ENCODE measurements at regions not wholly inside any gene's neighbourhood (a gene's known extent, or its start where the extent isn't known, plus 50 kb on each side); places are given as distances from the start of the nearest gene placed in this dataset.

DNA sequence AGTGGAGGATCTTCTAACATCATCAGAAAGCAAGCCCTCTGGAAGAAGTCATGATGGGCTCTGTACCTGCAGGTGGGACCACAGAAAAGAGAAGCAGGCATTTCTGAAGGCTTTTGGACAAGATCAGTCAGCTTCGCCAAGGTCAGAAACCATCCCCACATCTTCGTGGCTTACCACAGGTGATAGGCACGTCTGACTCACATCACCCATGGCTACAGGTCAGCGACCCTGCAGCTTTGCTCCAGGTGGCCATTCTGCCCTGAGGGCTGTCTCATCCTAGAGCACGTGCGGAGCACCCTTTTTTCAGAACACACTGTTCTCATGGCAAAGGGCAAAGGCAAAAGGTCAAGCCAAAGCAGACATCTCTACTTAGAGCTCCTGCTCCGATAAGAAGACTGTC is 518.9 kb upstream of the ADARB2 start:
- no peak for DNase-seq (ENCODE audit: low read depth in 2 of 2)

DNA sequence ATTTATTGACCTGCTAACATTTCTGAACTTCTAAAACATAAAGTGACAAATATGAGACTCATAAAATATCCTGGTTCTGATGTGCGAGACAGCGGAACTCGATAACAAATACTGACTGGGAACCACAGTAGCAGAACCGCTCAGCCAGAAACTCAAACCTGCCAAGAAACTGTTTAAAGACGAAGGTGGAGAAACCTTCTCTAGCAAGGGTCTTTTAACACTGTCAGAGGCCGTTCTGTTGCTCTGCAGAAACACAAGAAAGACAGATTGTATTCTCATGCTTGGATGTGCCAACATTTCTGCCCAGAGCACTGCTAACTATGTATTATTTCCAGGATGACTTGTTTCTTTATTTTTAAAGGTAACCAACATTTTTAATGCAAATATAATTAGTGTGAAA is 514.8 kb upstream of the ADARB2 start:
- DNase-seq (ENCODE audit: low read depth in 2 of 2) = no peak

DNA sequence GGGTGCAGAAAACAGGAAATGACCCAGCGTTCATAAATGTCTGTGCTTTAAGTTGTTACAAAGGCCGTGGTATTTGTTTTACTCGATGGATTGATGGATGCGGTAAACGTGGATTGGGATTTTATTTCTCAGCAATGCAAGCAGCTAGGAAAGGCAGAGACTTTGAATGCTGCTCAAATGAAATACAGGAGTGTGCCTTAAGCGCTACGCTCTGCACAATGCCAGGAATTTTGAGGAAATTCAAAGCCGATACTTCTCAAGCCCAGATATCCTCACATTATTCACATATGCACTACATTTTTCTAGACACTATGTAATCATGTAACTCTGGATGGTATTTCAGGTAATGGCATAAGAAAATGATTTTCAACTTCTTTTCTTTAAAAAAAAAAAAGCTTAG is 514.3 kb upstream of the ADARB2 start:
- DNase-seq (ENCODE audit: low read depth in 2 of 2) = no peak

DNA sequence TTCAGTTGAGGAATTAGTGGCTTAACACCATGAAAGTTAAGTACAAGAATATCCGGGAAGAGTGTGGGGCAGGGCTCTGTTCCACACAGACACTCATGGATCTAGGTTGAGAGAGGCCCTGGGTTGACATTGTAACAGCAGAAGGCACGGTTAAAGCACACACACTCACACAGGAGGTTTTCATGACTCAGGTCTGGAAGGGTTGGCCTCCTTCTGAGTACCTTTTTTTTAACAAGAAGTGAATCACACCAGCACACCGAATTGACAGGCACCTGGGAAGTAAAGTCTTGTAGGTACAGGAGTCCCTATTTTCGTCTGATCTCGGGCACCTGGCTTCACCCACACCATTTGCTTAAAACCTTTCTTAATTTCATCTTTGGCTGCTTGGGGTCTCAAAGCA is 509.4 kb upstream of the ADARB2 start:
- DNase-seq (ENCODE audit: low read depth in 2 of 2) = no peak

DNA sequence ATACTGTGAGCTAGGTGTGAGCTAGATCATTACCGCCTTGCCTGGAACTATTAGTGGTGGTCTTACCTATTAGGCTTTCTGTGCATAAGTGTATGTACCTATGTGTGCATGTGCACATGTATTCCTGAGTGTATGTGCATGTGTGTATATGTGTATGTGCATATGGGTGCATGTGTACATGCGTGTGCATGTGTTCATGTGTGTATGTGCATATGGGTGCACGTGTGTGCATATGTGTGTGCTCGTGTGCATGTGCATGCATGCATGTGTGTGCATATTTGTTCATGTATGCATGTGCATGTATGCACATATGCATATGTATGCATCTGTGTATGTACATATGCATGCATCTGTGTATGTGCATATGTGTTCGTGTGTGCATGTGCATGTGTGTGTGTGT is 508.3 kb upstream of the ADARB2 start:
- no peak for DNase-seq (ENCODE audit: low read depth in 2 of 2)

DNA sequence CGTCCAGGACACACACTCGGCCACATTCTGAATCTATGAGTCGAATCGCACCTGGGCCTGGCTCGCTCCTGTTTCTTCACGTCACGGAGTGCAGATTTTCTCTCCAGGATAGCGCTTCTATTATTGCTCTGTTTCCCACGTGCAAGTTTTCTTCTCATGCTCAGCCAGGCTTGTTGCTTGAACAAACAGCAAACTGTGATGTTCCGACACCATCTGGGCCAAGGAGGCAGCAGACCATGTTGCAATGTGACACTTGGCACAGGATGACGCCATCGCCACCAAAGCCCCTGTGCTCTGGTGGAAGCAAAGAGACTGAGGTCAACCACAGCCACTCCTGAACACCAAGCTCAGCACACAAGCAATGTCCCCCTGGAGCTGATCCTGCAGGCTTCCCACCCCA is 507.1 kb upstream of the ADARB2 start:
- no peak for DNase-seq (ENCODE audit: low read depth in 2 of 2)

DNA sequence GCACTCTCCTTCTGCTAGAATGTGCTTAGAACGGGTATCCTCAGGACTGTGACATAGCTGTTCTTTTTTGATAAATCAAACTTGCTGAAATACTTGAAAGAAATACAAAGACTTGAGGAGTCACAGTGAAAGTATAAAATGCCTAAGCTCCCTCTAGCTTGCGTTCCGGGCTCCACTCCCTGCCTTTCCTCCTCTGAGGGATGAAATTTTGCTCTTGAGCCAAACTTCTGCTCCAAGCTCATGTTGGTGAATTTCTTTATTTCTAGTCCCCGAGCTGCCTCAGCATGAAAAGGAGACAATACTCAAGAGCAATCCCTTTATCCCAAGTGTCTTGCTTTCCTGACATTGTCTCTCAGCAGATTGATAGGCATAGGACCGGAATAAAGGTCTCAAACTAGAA is 499.6 kb upstream of the ADARB2 start:
- no peak for DNase-seq (ENCODE audit: low read depth in 2 of 2)

DNA sequence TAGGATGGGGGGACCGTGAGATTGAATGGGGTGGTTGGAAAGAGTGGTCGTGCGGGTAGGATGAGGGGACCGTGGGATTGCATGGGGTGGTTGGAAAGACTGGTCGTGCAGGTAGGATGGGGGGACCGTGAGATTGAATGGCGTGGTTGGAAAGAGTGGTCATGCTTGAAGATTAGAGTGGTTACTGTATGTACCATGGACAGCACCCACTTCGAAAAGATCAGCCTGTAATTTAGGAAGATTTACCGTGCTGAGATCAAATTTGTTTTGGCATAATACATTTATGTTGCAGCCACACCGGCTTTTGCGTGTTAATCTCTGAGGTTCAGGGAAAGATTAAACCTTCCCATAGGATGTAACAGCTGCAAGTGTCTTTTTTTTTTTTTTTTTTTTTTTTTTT is 495.2 kb upstream of the ADARB2 start:
- no peak for DNase-seq (ENCODE audit: low read depth in 2 of 2)

DNA sequence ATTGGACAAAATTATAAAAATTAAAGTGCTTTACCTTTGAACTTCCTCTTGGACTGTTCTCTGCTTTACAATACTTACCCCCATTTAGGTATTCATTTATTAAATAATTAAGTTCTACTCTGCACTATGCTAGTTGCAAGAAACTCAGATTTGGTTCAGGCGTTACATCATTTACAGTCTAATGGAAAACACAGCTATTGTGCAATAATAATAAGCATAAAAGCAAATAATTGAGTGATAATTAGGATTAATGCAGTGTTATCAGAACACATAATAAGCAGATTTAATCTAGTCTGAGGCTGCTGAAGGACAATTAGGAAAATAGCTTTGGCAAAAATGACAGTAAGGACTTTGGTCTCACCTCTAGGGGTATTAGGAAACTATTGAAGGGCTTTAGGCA is 493.2 kb upstream of the ADARB2 start:
- no peak for DNase-seq (ENCODE audit: low read depth in 2 of 2)

DNA sequence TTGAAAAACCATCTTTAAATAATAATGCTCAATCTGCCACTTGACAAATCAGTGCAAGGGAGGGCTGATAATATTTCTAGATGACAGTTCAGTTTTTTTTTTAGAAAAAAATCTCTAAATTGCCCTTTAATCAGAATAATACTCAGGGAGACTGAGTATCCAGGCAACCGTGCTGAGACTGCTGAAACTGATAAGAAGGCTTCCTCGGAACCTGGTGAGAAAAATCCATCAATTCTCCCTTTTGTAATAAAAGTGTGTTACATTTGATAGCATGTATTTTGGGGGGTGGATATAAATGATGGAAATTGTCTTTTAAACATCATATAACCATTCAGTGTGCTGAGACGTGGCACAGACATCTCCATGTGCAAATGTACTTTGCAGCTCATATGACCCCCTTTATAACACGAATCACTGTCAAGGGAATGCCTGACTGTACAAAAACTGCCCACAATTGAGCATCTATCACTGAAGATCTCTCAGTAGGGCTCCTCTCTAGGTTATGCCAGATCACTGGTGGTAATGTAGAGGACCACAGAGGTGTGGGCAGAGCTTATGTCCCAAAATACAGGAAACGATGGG is 491.1 kb upstream of the ADARB2 start:
- no peak for DNase-seq (ENCODE audit: low read depth in 2 of 2)

DNA sequence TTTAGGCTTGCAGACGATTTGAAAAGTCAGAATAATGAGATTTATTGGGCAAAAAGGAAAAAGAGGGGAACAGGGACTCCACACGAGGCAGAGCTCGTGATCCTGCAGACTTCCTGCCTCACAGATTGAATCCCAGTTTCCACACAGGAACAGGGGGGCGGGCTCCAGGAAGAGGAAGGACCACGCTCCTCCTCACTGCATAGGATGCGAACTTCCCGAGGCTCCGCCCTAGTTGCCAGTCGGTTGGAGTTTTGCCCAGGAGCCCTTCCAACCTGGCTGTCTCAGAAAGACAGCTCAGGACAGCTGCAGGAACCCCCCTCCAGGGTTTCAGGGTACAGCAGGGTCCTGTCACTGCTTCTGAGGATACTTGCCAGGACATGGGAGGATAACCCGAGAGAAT is 488.3 kb upstream of the ADARB2 start:
- DNase-seq (ENCODE audit: low read depth in 2 of 2) = no peak

DNA sequence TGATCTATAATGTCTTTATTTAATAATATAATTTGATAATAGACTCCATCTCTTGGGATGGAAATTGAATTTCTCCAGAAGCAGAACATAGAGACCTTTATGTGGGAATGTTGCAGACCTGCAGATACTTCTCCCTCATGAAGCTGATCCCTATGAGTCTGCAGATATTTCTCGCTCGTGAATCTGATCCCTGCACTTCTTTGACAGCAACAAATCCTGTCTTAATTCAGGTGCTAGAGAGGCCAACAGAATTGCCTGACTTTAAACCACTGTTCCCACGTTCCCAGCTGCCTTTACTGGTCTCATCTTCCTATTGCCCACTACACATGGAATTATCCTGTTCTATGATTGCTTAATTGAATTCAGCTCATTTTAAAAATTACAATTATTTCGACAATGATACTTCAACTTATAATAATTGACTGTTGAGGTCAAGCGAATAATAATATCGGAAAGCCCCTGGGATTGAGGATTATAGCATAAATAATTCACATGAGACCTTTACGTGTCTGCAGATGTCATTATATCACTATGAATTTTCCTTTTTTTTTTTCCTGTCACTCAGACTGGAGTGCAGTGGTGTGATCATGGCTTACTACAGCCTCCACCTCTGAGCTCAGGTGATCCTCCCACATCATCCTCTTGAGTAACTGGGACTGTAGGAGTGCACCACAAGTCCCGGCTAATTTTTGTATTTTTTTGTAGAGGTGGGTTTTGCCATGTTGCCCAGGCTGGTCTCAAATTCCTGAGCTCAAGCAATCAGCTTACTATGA is 486.4 kb upstream of the ADARB2 start:
- no peak for DNase-seq (ENCODE audit: low read depth in 2 of 2)

DNA sequence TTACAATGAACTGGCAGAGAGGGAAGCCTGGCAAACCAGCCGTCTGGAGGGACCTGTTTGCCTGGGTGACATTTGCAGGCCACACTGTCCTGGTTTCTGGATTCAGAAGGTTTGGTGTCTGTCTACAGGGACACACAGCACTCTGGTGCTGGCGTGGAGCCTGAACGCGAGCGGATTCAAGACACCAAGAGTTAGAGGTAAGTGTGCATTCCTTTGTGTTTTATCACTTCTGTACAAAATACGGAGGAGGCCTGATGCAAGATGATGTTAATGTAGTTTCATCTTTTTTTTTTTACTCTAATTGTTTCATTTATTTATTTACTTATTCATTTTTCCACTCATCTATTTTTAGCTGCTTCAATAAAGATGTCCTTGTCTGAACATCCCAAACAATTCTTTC is 485.3 kb upstream of the ADARB2 start:
- no peak for DNase-seq (ENCODE audit: low read depth in 2 of 2)

DNA sequence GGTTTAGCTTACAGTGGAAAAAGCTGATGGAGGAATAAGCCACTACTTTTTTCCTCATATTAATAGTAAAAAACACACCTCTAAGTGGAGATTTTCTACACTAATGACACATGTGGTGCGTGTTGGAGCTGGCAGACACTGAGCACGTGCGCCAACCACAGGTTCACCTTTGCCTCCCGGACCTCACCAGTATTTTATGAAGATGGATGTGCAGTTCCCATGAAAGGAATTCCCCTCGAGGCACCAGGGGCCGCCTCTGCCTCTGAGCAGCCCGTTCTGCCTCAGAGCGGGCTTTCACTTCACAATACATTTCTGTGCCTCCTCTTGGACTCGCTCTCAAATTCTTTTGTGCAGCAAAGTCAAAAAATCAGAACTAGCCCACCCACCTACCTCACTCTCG is 477.5 kb upstream of the ADARB2 start:
- DNase-seq (ENCODE audit: low read depth in 2 of 2) = no peak

DNA sequence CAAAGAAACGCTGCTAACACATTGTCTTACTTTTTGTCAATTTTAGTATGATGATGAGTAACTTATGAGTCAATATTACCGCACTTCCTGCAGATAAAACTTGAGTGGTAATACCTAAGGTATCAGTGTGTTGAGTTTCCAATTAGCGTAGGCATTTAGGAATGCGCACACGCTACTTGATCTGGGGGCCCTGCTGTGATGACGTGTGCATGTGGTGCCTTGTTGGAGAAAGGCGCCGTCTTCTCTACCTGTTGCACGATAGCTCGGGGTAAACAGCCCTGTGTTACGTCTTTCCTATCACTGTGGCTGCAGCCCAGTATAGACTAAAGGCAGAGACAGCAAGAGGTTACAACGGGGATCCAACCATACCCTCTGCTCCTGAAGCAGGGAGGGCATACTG is 476.8 kb upstream of the ADARB2 start:
- no peak for DNase-seq (ENCODE audit: low read depth in 2 of 2)

DNA sequence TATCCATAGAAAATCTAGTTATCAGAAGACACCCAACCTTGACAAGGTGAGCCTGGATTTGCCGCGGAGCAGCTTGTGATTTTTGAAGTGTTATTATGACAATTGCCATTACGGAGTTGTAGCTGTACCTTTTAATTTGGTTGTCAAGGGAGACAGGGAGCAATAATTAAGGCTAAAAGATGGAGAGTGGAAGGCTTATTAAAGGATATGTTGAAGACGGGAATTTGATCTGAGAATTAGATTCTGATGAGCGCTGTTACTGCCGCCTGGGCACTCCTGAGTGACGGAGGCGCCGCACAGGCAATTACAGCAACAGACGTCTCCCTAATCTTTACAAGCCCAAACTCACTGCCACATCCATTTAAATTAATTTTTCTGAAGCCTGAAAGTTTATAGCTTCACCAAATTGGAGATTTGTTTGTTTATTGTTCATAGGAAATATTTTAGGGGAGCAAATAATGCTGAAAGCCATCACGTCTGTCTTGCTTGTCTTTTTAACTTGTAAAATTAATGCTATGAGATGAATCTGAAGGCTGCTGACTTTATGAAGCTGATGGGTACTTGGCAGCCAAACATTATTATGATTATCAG is 475.0 kb upstream of the ADARB2 start:
- DNase-seq (ENCODE audit: low read depth in 2 of 2) = no peak

DNA sequence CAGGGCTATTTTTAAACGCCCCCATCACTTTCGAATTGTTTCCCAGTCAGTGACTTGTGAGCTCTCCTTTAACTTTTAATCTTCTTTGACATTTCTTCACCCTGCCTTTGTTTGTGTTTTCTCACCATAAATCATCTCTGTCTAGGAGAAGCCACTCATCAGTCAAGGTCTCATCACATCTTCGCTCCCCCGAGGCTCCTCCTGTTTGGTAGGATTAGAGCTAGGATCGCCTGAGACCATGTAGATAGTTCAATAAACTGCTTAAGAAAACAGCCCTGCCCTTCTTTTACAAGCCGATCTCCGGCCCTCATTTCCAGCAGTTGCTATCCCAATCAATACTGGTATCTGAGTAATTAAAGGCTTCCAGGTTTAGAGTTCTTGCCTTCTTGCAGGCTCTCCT is 472.8 kb upstream of the ADARB2 start:
- DNase-seq (ENCODE audit: low read depth in 2 of 2) = no peak

DNA sequence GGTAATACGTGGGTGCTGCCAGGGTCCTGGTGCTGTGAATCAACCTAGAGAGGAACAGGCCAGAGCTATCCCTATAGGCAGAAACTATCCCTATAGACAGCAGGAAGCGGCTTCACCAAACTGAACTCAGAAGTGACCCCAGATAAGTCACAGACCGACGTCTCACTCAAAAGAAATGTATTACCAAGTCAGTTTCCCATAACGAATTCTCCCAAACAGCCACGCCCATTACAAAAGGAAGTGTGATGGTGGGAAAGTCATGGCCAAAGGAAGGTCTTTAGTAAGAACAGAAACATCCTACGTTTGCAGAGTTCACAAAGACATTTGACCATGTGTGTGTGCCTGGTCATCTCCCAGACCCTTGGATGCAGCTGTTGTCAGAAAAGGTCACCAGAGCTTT is 470.8 kb upstream of the ADARB2 start:
- DNase-seq (ENCODE audit: low read depth in 2 of 2) = no peak

DNA sequence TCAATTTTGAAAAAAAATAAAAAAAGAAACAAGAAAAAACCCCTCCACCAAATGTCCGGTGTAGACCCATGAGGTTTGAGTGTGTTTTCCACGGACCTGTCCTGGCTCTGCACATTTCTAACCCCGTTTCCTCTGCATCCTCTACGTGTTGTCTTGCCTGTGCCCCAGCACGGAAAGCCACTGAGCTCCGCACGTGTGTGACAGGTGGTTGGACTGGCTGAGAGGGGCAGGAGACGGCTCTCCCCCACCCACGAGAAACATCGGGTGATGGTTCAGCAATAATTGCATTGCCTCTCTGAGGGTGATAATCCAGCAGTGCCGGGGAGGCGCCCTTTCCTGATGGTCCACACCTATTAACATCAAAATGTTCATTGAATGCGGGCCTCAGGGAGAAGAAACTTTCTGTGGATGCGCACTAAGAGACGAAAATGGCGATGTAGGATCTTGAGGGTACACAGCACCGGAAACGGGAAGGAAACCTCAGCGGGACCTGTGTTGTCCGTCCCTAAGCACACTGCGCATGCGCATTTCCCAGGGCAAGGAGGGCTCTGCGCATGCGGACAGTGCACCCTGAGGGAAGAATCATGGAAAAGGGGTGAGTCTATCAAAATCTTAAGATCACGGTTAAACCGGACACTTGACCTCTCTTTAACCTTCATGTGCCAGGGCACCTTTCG is 470.1 kb upstream of the ADARB2 start:
- no peak for DNase-seq (ENCODE audit: low read depth in 2 of 2)

DNA sequence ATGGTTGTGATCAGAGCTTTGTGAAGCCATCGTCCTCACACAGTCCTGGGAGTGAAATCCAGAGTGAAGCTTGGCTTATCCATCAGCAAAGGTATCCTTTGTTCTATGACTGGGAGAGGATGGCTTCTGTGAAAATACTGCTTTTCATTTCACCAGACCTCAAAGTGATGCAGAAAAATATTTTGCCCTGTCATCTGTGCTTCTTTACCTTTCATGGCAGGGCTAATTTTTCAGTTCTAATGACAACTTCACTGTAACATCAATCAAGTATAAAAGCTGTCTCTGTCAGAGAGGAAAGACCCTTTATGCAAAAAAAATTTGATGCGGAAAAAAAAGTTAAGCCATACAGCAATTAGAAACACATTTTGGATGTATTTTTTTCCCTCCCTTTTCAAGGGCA is 468.1 kb upstream of the ADARB2 start:
- no peak for DNase-seq (ENCODE audit: low read depth in 2 of 2)

DNA sequence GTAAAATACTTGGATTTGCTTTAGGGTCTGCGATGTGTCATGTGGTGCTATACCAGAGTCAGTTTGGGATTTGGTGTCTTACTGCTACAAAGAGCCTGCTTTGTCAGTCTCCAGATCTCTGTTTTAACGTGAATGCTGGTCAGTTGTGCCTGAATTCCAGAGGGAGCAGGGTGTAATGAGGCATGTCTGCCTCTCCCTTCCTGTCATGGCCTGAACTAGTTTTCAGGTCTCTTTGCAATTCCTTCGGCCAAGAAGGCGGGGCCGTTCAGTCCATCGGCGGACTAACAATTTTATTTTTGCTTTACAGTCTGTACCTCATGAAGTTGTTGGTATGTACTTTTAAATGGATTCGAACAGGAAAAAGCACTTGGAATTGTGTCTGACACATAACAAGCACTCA is 465.1 kb upstream of the ADARB2 start:
- no peak for DNase-seq (ENCODE audit: low read depth in 2 of 2)

DNA sequence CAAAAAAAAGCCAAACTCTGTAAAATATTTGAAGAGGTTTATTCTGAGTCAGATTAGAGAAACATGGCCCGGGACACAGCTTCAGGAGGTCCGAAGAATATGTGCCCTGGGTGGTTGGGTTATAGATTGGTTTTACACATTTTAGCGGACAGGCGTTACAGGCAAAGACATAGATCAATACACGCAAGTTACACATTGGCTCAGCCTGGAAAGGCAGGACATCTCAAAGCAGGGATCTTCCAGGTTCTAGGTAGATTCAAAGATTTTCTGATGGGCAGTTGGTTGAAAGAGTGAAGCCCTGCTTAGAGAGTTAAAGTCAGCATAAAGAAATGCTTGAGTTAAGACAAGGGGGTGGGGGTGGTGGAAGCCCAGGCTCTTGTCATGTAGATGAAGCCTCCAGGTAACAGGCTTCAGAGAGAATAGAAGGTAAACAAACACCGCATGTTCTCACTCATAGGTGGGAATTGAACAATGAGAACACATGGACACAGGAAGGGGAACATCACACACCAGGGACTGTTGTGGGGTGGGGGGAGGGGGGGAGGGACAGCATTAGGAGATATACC is 464.3 kb upstream of the ADARB2 start:
- no peak for DNase-seq (ENCODE audit: low read depth in 2 of 2)

DNA sequence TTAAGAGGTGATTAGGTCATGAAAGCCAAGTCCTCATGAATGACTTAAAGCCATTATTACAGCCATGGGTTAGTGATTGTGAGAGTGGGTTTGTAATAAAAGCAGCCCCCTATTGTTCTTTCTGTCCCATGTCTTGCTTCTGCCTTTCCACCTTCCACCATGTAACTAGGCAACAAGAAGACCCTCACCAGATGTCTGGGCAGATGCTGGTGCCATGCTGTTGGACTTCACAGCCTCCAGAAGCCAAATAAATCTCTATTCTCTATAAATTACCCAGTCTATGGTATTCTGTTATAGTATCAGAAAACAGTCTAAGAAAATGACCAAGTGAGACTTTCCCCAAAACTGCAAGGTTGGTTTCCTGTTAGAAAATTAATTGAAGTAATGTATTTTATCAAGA is 460.3 kb upstream of the ADARB2 start:
- no peak for DNase-seq (ENCODE audit: low read depth in 2 of 2)
